Nephron progenitor cell (in vitro differentiated cells): ENCODE measurements at regions not wholly inside any gene's neighbourhood (a gene's known extent, or its start where the extent isn't known, plus 50 kb on each side); places are given as distances from the start of the nearest gene placed in this dataset.
"Not testable (repeated sequence)": the region's sequence is repeated elsewhere in the genome, so short reads cannot be mapped to it uniquely, and the experiment has no call there.

ENCODE experiments used
- DNase-seq: peaks from one replicate; pipeline ENCODE4 v3.0.0; 2021
- H3K27ac Mint-ChIP-seq: 2 replicates; pipeline ENCODE4 v1.8.0; 2021; ENCODE audit warnings: mild to moderate bottlenecking, moderate library complexity, mixed read lengths
- H3K27me3 Mint-ChIP-seq: 2 replicates; pipeline ENCODE4 v1.8.0; 2021; ENCODE audit warnings: mild to moderate bottlenecking, low read depth, mixed read lengths; ENCODE audit not compliant: poor library complexity
- H3K36me3 Mint-ChIP-seq: 2 replicates; pipeline ENCODE4 v1.8.0; 2021; ENCODE audit warnings: low read depth, mixed read lengths
- H3K4me1 Mint-ChIP-seq: 2 replicates; pipeline ENCODE4 v1.8.0; 2021; ENCODE audit warnings: mixed read lengths
- H3K4me3 Mint-ChIP-seq: 2 replicates; pipeline ENCODE4 v1.8.0; 2021; ENCODE audit warnings: mild to moderate bottlenecking, moderate library complexity, mixed read lengths
- H3K9me3 Mint-ChIP-seq: 2 replicates; pipeline ENCODE4 v1.8.0; 2021; ENCODE audit warnings: mild to moderate bottlenecking, moderate library complexity, mixed read lengths
- CTCF ChIP-seq: fragments of 200-600 bp; sonication (generic); IDR thresholded peaks from 2 replicates; pipeline ENCODE4 v1.5.0; 2021; ENCODE audit warnings: antibody characterized with exemption

- no peak for TF ChIP-seq CTCF
- H3K9me3 Mint-ChIP-seq, result no peaks in the 10 kb centered on the region
- peak overlapping the region; percentile 10 for H3K27ac Mint-ChIP-seq
- peaks cover 44% of the 10 kb centered on the region for H3K36me3 Mint-ChIP-seq
- H3K4me3 Mint-ChIP-seq, result no peak overlapping the region
- H3K27me3 Mint-ChIP-seq, result no peaks in the 10 kb centered on the region
- DNase-seq, result no peak
- peaks cover 48% of the 10 kb centered on the region for H3K4me1 Mint-ChIP-seq
These were observed 126.2 kb upstream of the DMRT1 start for GRCh38 chr9:715300-715699.

GRCh38 chr9:715743-716400 is 125.6 kb upstream of the DMRT1 start:
- no peak overlapping the region for H3K4me3 Mint-ChIP-seq
- no peak for DNase-seq
- H3K4me1 Mint-ChIP-seq, result peaks cover 54% of the 10 kb centered on the region
- no peak overlapping the region for H3K27ac Mint-ChIP-seq
- no peak for TF ChIP-seq CTCF
- no peaks in the 10 kb centered on the region for H3K9me3 Mint-ChIP-seq
- H3K27me3 Mint-ChIP-seq, result no peaks in the 10 kb centered on the region
- H3K36me3 Mint-ChIP-seq, result peaks cover 43% of the 10 kb centered on the region

- no peak for TF ChIP-seq CTCF
- no peaks in the 10 kb centered on the region for H3K27me3 Mint-ChIP-seq
- peaks cover 36% of the 10 kb centered on the region for H3K36me3 Mint-ChIP-seq
- DNase-seq, result no peak
- peaks cover 54% of the 10 kb centered on the region for H3K4me1 Mint-ChIP-seq
- no peaks in the 10 kb centered on the region for H3K9me3 Mint-ChIP-seq
- no peak overlapping the region for H3K4me3 Mint-ChIP-seq
- peak overlapping the region; percentile 40 for H3K27ac Mint-ChIP-seq
These were observed 123.8 kb upstream of the DMRT1 start for GRCh38 chr9:717722-718121.

GRCh38 chr9:720239-720881 is 121.1 kb upstream of the DMRT1 start:
- no peaks in the 10 kb centered on the region for H3K27me3 Mint-ChIP-seq
- H3K4me1 Mint-ChIP-seq, result peaks cover 53% of the 10 kb centered on the region
- H3K9me3 Mint-ChIP-seq, result no peaks in the 10 kb centered on the region

GRCh38 chr9:722388-722980 is 119.0 kb upstream of the DMRT1 start:
- no peaks in the 10 kb centered on the region for H3K9me3 Mint-ChIP-seq
- H3K27ac Mint-ChIP-seq, result peak overlapping the region; percentile 90
- no peak for DNase-seq
- H3K4me1 Mint-ChIP-seq, result peaks cover 47% of the 10 kb centered on the region
- TF ChIP-seq CTCF, result no peak
- peaks cover 28% of the 10 kb centered on the region for H3K36me3 Mint-ChIP-seq
- H3K4me3 Mint-ChIP-seq, result no peak overlapping the region
- peaks cover 3% of the 10 kb centered on the region for H3K27me3 Mint-ChIP-seq

More at GRCh38 chr9:720239-720881, 121.1 kb upstream of the DMRT1 start:
- TF ChIP-seq CTCF, result no peak
- DNase-seq, result no peak
- Mint-ChIP-seq H3K36me3 (peaks cover 27% of the 10 kb centered on the region), H3K4me3 (no peak overlapping the region), H3K27ac (peak overlapping the region; percentile 56)

- DNase-seq, H3K27me3 Mint-ChIP-seq, H3K4me3 Mint-ChIP-seq, H3K27ac Mint-ChIP-seq, H3K9me3 Mint-ChIP-seq: not testable (repeated sequence)
- Mint-ChIP-seq H3K36me3 (peaks cover 42% of the 10 kb centered on the region), H3K4me1 (peaks cover 38% of the 10 kb centered on the region)
These were observed 117.0 kb upstream of the DMRT1 start for GRCh38 chr9:724461-724860.
